Heart right ventricle (tissue), 16 donors: ENCODE measurements at regions not wholly inside any gene's neighbourhood (a gene's known extent, or its start where the extent isn't known, plus 50 kb on each side); places are given as distances from the start of the nearest gene placed in this dataset.
A peak's percentile ranks its signal among the peaks of the same experiment; 100 is the strongest.

Experiments
- ATAC-seq, 8 donors: fragments of 200-7000 bp; cut with Tn5 transposase; one replicate each; pipeline ENCODE4 v1.9.1; 2020; ENCODE audit warnings: mild to moderate bottlenecking in 8 of 8, moderate library complexity in 8 of 8, moderate number of reproducible peaks in 1 of 8
- DNase-seq, 2 donors: peaks; one replicate each; pipeline ENCODE4 v3.0.0-alpha.2; 2020
- H3K27ac ChIP-seq, 10 donors: fragments of 200-600 bp; sonication (generic) in 2 of 10; one replicate each; pipeline versions ENCODE4 v1.5.0 to v1.8.0; 2020 to 2022; ENCODE audit warnings: mild to moderate bottlenecking in 3 of 10
- H3K27me3 ChIP-seq, 7 donors: fragments of 200-600 bp; one replicate each; pipeline ENCODE4 v1.8.0; 2021 to 2022; ENCODE audit warnings: mild to moderate bottlenecking in 2 of 7
- H3K36me3 ChIP-seq, 9 donors: fragments of 200-600 bp; sonication (generic) in 1 of 9; one replicate each; pipeline versions ENCODE4 v1.5.0 to v1.8.0; 2020 to 2022; ENCODE audit warnings: mild to moderate bottlenecking in 2 of 9
- H3K4me1 ChIP-seq, 9 donors: fragments of 200-600 bp; sonication (generic) in 1 of 9; one replicate each; pipeline versions ENCODE4 v1.5.0 to v1.8.0; 2020 to 2022; ENCODE audit warnings: mild to moderate bottlenecking in 4 of 9
- H3K4me3 ChIP-seq, 10 donors: fragments of 200-600 bp; sonication (generic) in 2 of 10; one replicate each; pipeline versions ENCODE4 v1.5.0 to v1.8.0; 2020 to 2022; ENCODE audit warnings: mild to moderate bottlenecking in 7 of 10, moderate library complexity in 2 of 10
- H3K9me3 ChIP-seq, 11 donors: fragments of 200-600 bp in 10 of 11; sonication (generic) in 2 of 11; one replicate each; pipeline versions ENCODE4 v1.5.0 to v1.8.0; 2013 to 2022; ENCODE audit warnings: mild to moderate bottlenecking in 2 of 11, control low read depth in 1 of 11, moderate library complexity in 1 of 11
- CTCF ChIP-seq, 9 donors: fragments of 200-600 bp; sonication (generic) in 2 of 9; IDR thresholded peaks; one replicate each; pipeline versions ENCODE4 v1.5.0 to v1.8.0; 2021 to 2022; ENCODE audit warnings: antibody characterized with exemption in 9 of 9, mild to moderate bottlenecking in 5 of 9, moderate library complexity in 1 of 9
- WGBS, 2 donors: extraction: QIAGEN DNeasy Blood & Tissue Kit; methylation state at CpG; one replicate each; pipeline ENCODE4 v1.1.7; 2013; ENCODE audit warnings: inconsistent platforms in 1 of 2; 5-methylcytosine and 5-hydroxymethylcytosine counted together
- intact Hi-C, 10 donors: fragments of 100-400 bp; cut with DNase I; formaldehyde crosslinking; loops; one replicate each; pipeline versions ENCODE4 v1.11.1 to v1.14.2; 2022
- donor health status: Arrhythmogenic right ventricular cardiomyopathy.
- donor health status: ischemic (EF 13 %, LVEDD 7.1; RV severe dilation, severe dysfunction).
- donor health status: healthy with polysubstance abuse.
- donor health status: DM: no; HTN: yes; CAD: no.
- donor health status: DM: no; HTN: no; CAD: no.
- donor health status: ischemic (EF 25% LVEDD 6.9; RV normal size, moderate dysfunction).
- donor health status: ischemic (EF 25% LVEDD 5.7; RV mildly dilated, moderate dysfunction).
- donor health status: healthy.
- donor health status: DM: yes; HTN: yes; CAD: no.
- donor health status: Ischemic cardiomyopathy.
- donor health status: ischemic (EF 35%, LVEDD 5.7; RV mildly dilated, moderate dysfunction).
- donor health status: nonischemic (EF 11% LVEDD 7.7; RV severe dilation, severe dysfunction).
- donor health status: DM: yes; HTN: yes; CAD: no.
- donor health status: PGD.
- donor health status: ischemic (EF 29% LVEDD 5.4; RV normal size, mild dysfunction).
- donor health status: nonischemic (EF 23%, LVEDD 6.1; RV moderate dilation, normal function).

GRCh38 chr4:125021189-125021588 is 293.6 kb upstream of the FAT4 start:
- ATAC-seq = no peak
- WGBS, 2 donors = 59 to 74% methylated on average over 1 of the region's 1 CpG

GRCh38 chr4:125020089-125021034 is 294.4 kb upstream of the FAT4 start:
- Histone ChIP-seq H3K9me3 (peaks cover 0 to 10% (median 0%) of the 10 kb centered on the region in 11 donors), H3K4me1 (peaks cover 0 to 5% (median 0%) of the 10 kb centered on the region in 9 donors), H3K27me3 (no peaks in the 10 kb centered on the region), H3K36me3 (no peaks in the 10 kb centered on the region), H3K27ac (no peak overlapping the region), H3K4me3 (no peak overlapping the region)
- intact Hi-C loops = no loop called here
- no peak for ATAC-seq
- no peak for DNase-seq
- TF ChIP-seq CTCF (IDR thresholded peaks at IDR 0.05) = no peak
- WGBS, 2 donors = 91 to 94% methylated on average over 2 of the region's 2 CpGs

More at GRCh38 chr4:125021189-125021588, 293.6 kb upstream of the FAT4 start:
- no peak overlapping the region for H3K27ac ChIP-seq
- H3K4me3 ChIP-seq = no peak overlapping the region
- H3K4me1 ChIP-seq = peaks cover 0 to 5% (median 0%) of the 10 kb centered on the region in 9 donors
- no peak for DNase-seq
- no peaks in the 10 kb centered on the region for H3K27me3 ChIP-seq
- intact Hi-C loops = no loop called here
- no peak for TF ChIP-seq CTCF (IDR thresholded peaks at IDR 0.05)
- H3K36me3 ChIP-seq = no peaks in the 10 kb centered on the region
- peaks cover 0 to 10% (median 0%) of the 10 kb centered on the region in 11 donors for H3K9me3 ChIP-seq

- H3K4me3 ChIP-seq = no peak overlapping the region
- intact Hi-C loops = no loop called here
- peaks cover 0 to 10% (median 0%) of the 10 kb centered on the region in 11 donors for H3K9me3 ChIP-seq
- peaks cover 0 to 5% (median 0%) of the 10 kb centered on the region in 9 donors for H3K4me1 ChIP-seq
- no peaks in the 10 kb centered on the region for H3K36me3 ChIP-seq
- DNase-seq (no peak), ATAC-seq (peak in 3 of 8 donors; percentile 51 to 72 (median 54))
- no peak for TF ChIP-seq CTCF (IDR thresholded peaks at IDR 0.05)
- 30 to 39% methylated on average over 5 of the region's 5 CpGs for WGBS, 2 donors
- no peak overlapping the region for H3K27ac ChIP-seq
- no peaks in the 10 kb centered on the region for H3K27me3 ChIP-seq
Observed at GRCh38 chr4:125016892-125017299, 297.9 kb upstream of the FAT4 start.

GRCh38 chr4:125013891-125014290 is 300.9 kb upstream of the FAT4 start:
- 83 to 92% methylated on average over 1 of the region's 1 CpG for WGBS, 2 donors
- TF ChIP-seq CTCF (IDR thresholded peaks at IDR 0.05) = no peak
- Histone ChIP-seq H3K36me3 (no peaks in the 10 kb centered on the region), H3K4me3 (no peak overlapping the region), H3K9me3 (peaks cover 0 to 5% (median 0%) of the 10 kb centered on the region in 11 donors), H3K4me1 (peaks cover 0 to 5% (median 0%) of the 10 kb centered on the region in 9 donors), H3K27ac (no peak overlapping the region), H3K27me3 (no peaks in the 10 kb centered on the region)
- ATAC-seq = no peak
- intact Hi-C loops = no loop called here
- DNase-seq = no peak
